ENCODE measurements at regions not wholly inside any gene's neighbourhood (a gene's known extent, or its start where the extent isn't known, plus 50 kb on each side); places are given as distances from the start of the nearest gene placed in this dataset.

- H3K27me3 ChIP-seq (ENCODE audit: control insufficient read depth in 1 of 2, insufficient read depth in 2 of 2, low read length in 2 of 2): 0 out of 5 replicates have a peak, but pooled peaks cover 0 to 7% of the 10 kb centered on the region in 2 experiments
- no peak overlapping the region for H3K4me2 ChIP-seq (ENCODE audit: low read depth, low read length)
- ChIA-PET CTCF (ENCODE audit: low intra/inter-chr PET ratio, low total read pairs) (no interaction called here), POLR2A (no interaction called here)
- no peaks in the 10 kb centered on the region for H3K4me1 ChIP-seq (ENCODE audit: insufficient read depth, low read length)
- H3K27ac ChIP-seq (ENCODE audit: extremely low read length, insufficient read depth, low read length): no peak overlapping the region
- FAIRE-seq (no peak), ATAC-seq (no peak), DNase-seq (ENCODE audit: low spot score) (no peak)
- no peak overlapping the region for H3K4me3 ChIP-seq (replicated peaks in 1 of 3; ENCODE audit: insufficient read depth in 1 of 3, low read depth in 2 of 3, low read length in 3 of 3)
- no peaks in the 10 kb centered on the region for H4K20me1 ChIP-seq (ENCODE audit: insufficient read depth, low read length)
- WGBS (ENCODE audit: low lambda C conversion rate): 0% methylated on average over 3 of the region's 3 CpGs
- no TSS peak for BruUV-seq (replicated peaks)
- no peaks in the 10 kb centered on the region for H3K9me3 ChIP-seq (ENCODE audit: low read length)
- TF ChIP-seq ZNF850 (CRISPR knock-in tag; conservative IDR thresholded peaks at IDR 0.05) (no peak), MAFK (conservative IDR thresholded peaks at IDR 0.05 in 1 of 2, IDR thresholded peaks at IDR 0.05 in 1 of 2; ENCODE audit: low read length in 2 of 2) (no peak), ZC3H4 (CRISPR knock-in tag; IDR thresholded peaks at IDR 0.05; ENCODE audit: borderline replicate concordance) (no peak), RCOR2 (CRISPR knock-in tag; IDR thresholded peaks at IDR 0.05) (no peak), ZNF503 (CRISPR knock-in tag; IDR thresholded peaks at IDR 0.05) (no peak), ZC3H13 (CRISPR knock-in tag; IDR thresholded peaks at IDR 0.05) (no peak), ZNF569 (CRISPR knock-in tag; IDR thresholded peaks at IDR 0.05; ENCODE audit: borderline replicate concordance) (no peak), GLI4 (CRISPR knock-in tag; IDR thresholded peaks at IDR 0.05; ENCODE audit: borderline replicate concordance) (no peak), HMG20B (CRISPR knock-in tag; conservative IDR thresholded peaks at IDR 0.05) (no peak), HNRNPK (IDR thresholded peaks at IDR 0.05; ENCODE audit: low read depth, low read length, poor library complexity, severe bottlenecking) (no peak), ADNP (CRISPR knock-in tag; IDR thresholded peaks at IDR 0.05) (no peak), HDAC6 (IDR thresholded peaks at IDR 0.05; ENCODE audit: low read depth, low read length) (no peak), ZNF788 (CRISPR knock-in tag; IDR thresholded peaks at IDR 0.05; ENCODE audit: borderline replicate concordance) (no peak), PTBP1 (IDR thresholded peaks at IDR 0.05; ENCODE audit: low read depth, low read length, poor library complexity, severe bottlenecking) (no peak), NFE2L2 (IDR thresholded peaks at IDR 0.05; ENCODE audit: low read length) (no peak), ZNF367 (CRISPR knock-in tag; IDR thresholded peaks at IDR 0.05; ENCODE audit: borderline replicate concordance) (no peak), ZNF350 (CRISPR knock-in tag; IDR thresholded peaks at IDR 0.05; ENCODE audit: borderline replicate concordance, low read depth) (no peak), CREM (IDR thresholded peaks at IDR 0.05) (no peak), CREM (CRISPR knock-in tag; IDR thresholded peaks at IDR 0.05) (no peak)
- no peak overlapping the region for H2AFZ ChIP-seq (ENCODE audit: low read length)
- H3K9ac ChIP-seq (ENCODE audit: insufficient read depth, low read depth, low read length): no peak overlapping the region
- H3K79me2 ChIP-seq (ENCODE audit: insufficient read depth, low read length): no peaks in the 10 kb centered on the region
- H3K36me3 ChIP-seq (replicated peaks in 1 of 2; ENCODE audit: control insufficient read depth in 1 of 2, insufficient read depth in 2 of 2, low read length in 2 of 2): no peaks in the 10 kb centered on the region
- in situ Hi-C loops (cut with HindIII; ENCODE audit: extremely low pct_ligation_motif_present, low pct_unique_long_range_greater_than_20kb) (no loop called here), intact Hi-C loops (cut with micrococcal nuclease; ENCODE audit: unreplicated experiment) (no loop called here)
These were observed 206.7 kb downstream of the MOXD1 start for GRCh38 chr6:132194529-132194928.

Data from HepG2 (cell line).